GM23338 (cell line): ENCODE measurements at regions not wholly inside any gene's neighbourhood (a gene's known extent, or its start where the extent isn't known, plus 50 kb on each side); places are given as distances from the start of the nearest gene placed in this dataset.
"Not testable (repeated sequence)": the region's sequence is repeated elsewhere in the genome, so short reads cannot be mapped to it uniquely, and the experiment has no call there.

ENCODE experiments used
- CREB1 ChIP-seq: fragments of 250-450 bp; sonication (Bioruptor Pico); IDR thresholded peaks from 2 replicates; pipeline ENCODE4 v1.5.0; 2020; ENCODE audit warnings: low read depth, mild to moderate bottlenecking, moderate library complexity
- CTCF ChIP-seq, 2 experiments: fragments of 200-600 bp in 1 of 2; sonication (generic) in 1 of 2; conservative IDR thresholded peaks; 2 replicates each; pipeline versions ENCODE4 v1.5.1 to v1.6.1; 2016 to 2017; ENCODE audit warnings: antibody characterized with exemption in 2 of 2, low read depth in 2 of 2, mild to moderate bottlenecking in 2 of 2, moderate library complexity in 1 of 2
- EZH2 ChIP-seq: fragments of 200-600 bp; sonication (generic); IDR thresholded peaks from one replicate; pipeline ENCODE4 v1.8.0; 2017; ENCODE audit warnings: antibody characterized with exemption, mild to moderate bottlenecking, low read depth; ENCODE audit not compliant: unreplicated experiment
- EZH2phosphoT487 ChIP-seq: fragments of 200-600 bp; sonication (generic); IDR thresholded peaks from one replicate; pipeline ENCODE4 v1.8.1; 2018; ENCODE audit warnings: antibody characterized with exemption; ENCODE audit not compliant: unreplicated experiment
- JUNB ChIP-seq: IDR thresholded peaks from one replicate; pipeline ENCODE4 v1.6.1; 2016; ENCODE audit warnings: antibody characterized with exemption; ENCODE audit not compliant: unreplicated experiment
- NANOG ChIP-seq: IDR thresholded peaks from 2 replicates; pipeline ENCODE4 v1.6.1; 2016; ENCODE audit warnings: antibody characterized with exemption, borderline replicate concordance
- POLR2AphosphoS5 ChIP-seq: IDR thresholded peaks from 2 replicates; pipeline ENCODE4 v1.6.1; 2016; ENCODE audit warnings: antibody characterized with exemption, low read depth
- REST ChIP-seq: IDR thresholded peaks from one replicate; pipeline ENCODE4 v1.6.1; 2018; ENCODE audit warnings: antibody characterized with exemption; ENCODE audit not compliant: unreplicated experiment
- STAT1 ChIP-seq: IDR thresholded peaks from one replicate; pipeline ENCODE4 v1.6.1; 2016; ENCODE audit warnings: antibody characterized with exemption; ENCODE audit not compliant: unreplicated experiment
- ZNF114 ChIP-seq: fragments of 250-450 bp; sonication (Bioruptor Pico); IDR thresholded peaks from 2 replicates; pipeline ENCODE4 v1.5.0; 2020; ENCODE audit warnings: mild to moderate bottlenecking, moderate library complexity
- ZNF331 ChIP-seq: fragments of 250-450 bp; sonication (Bioruptor Pico); IDR thresholded peaks from 2 replicates; pipeline ENCODE4 v1.5.0; 2020; ENCODE audit warnings: low read depth, mild to moderate bottlenecking, moderate library complexity
- TF ChIP-seq, protein P1 (sequence below): IDR thresholded peaks from 2 replicates; pipeline ENCODE4 v1.6.1; 2016; ENCODE audit warnings: antibody characterized with exemption

- TF ChIP-seq POLR2AphosphoS5; REST; CTCF (conservative IDR thresholded peaks at IDR 0.05; ENCODE audit: low read depth in 2 of 2); CREB1; NANOG; ZNF114 (CRISPR knock-in tag); EZH2phosphoT487; EZH2; JUNB; STAT1; ZNF331 (CRISPR knock-in tag): not testable (repeated sequence)
- TF ChIP-seq, protein P1, sequence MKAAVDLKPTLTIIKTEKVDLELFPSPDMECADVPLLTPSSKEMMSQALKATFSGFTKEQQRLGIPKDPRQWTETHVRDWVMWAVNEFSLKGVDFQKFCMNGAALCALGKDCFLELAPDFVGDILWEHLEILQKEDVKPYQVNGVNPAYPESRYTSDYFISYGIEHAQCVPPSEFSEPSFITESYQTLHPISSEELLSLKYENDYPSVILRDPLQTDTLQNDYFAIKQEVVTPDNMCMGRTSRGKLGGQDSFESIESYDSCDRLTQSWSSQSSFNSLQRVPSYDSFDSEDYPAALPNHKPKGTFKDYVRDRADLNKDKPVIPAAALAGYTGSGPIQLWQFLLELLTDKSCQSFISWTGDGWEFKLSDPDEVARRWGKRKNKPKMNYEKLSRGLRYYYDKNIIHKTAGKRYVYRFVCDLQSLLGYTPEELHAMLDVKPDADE, result not testable (repeated sequence)
These were observed 190.7 kb downstream of the POTEB3 start for GRCh38 chr15:21249508-21250019.
